H1 (cell line): ENCODE measurements at regions not wholly inside any gene's neighbourhood (a gene's known extent, or its start where the extent isn't known, plus 50 kb on each side); places are given as distances from the start of the nearest gene placed in this dataset.

ENCODE experiments used
- CTCF ChIA-PET: fragments of 300-600 bp; sonication (Branson Sonifier 250); formaldehyde crosslinking; loops from one replicate; lab custom pipeline; 2021; ENCODE audit not compliant: partially characterized antibody; lab: Charles Lee
- POLR2A ChIA-PET: fragments of 300-600 bp; sonication (Branson Sonifier 250); formaldehyde crosslinking; loops from one replicate; lab custom pipeline; 2021; ENCODE audit warnings: inconsistent platforms; ENCODE audit not compliant: partially characterized antibody; lab: Charles Lee
- DNase-seq, 2 experiments: peaks; one replicate each; pipeline versions ENCODE4 v3.0.0 to v3.0.0-alpha.2; 2010 to 2022; ENCODE audit warnings: low spot score in 2 of 2, low read depth in 1 of 2, mixed read lengths in 1 of 2
- FAIRE-seq: peaks from 2 replicates; lab custom pipeline; 2011; peaks lifted over from hg19 to GRCh38; lab: Jason Lieb, UNC
- H2AFZ ChIP-seq: 2 replicates; pipeline ENCODE4 v1.8.1; 2012; ENCODE audit warnings: low read length, inconsistent platforms
- H2AK5ac ChIP-seq: 2 replicates; pipeline ENCODE4 v1.6.1; 2013; ENCODE audit warnings: low read depth, low read length
- H2BK120ac ChIP-seq: replicated peaks from 2 replicates; pipeline ENCODE3; 2013; ENCODE audit warnings: low read depth, low read length, inconsistent platforms
- H2BK12ac ChIP-seq: 2 replicates; pipeline ENCODE4 v1.6.1; 2013; ENCODE audit warnings: low read depth, low read length
- H2BK15ac ChIP-seq: 2 replicates; pipeline ENCODE4 v1.6.1; 2013; ENCODE audit warnings: low read length
- H2BK20ac ChIP-seq: 2 replicates; pipeline ENCODE4 v1.6.1; 2013; ENCODE audit warnings: low read length
- H2BK5ac ChIP-seq: 2 replicates; pipeline ENCODE4 v1.6.1; 2013; ENCODE audit warnings: low read depth, low read length
- H3K14ac ChIP-seq: 2 replicates; pipeline ENCODE4 v1.6.1; 2013; ENCODE audit warnings: inconsistent platforms; ENCODE audit not compliant: insufficient read length
- H3K18ac ChIP-seq: 2 replicates; pipeline ENCODE4 v1.6.1; 2013; ENCODE audit warnings: low read length; ENCODE audit errors: extremely low read depth
- H3K23ac ChIP-seq: 2 replicates; pipeline ENCODE4 v1.6.1; 2013; ENCODE audit warnings: inconsistent platforms; ENCODE audit not compliant: insufficient read length
- H3K23me2 ChIP-seq: 2 replicates; pipeline ENCODE4 v1.6.1; 2013; ENCODE audit warnings: low read depth, low read length
- H3K27ac ChIP-seq: 2 replicates; pipeline ENCODE4 v1.6.1; 2011; ENCODE audit warnings: low read depth, low read length, inconsistent platforms
- H3K27me3 ChIP-seq, 4 experiments: replicated peaks in 1 of 4; 1 replicate in 1 of 4; 2 replicates in 3 of 4; pipeline versions ENCODE4 v1.6.1 to v1.8.1; 2011 to 2013; ENCODE audit warnings: low read length in 3 of 4, mild to moderate bottlenecking in 3 of 4, inconsistent platforms in 2 of 4, mixed read lengths in 2 of 4, moderate library complexity in 1 of 4; ENCODE audit not compliant: control insufficient read depth in 3 of 4, insufficient read depth in 3 of 4; ENCODE audit errors: extremely low read depth in 1 of 4
- H3K36me3 ChIP-seq, 4 experiments: 2 replicates each; pipeline versions ENCODE4 v1.6.1 to v1.8.1; 2011 to 2013; ENCODE audit warnings: mild to moderate bottlenecking in 4 of 4, low read length in 3 of 4, moderate library complexity in 2 of 4, control low read depth in 1 of 4, inconsistent platforms in 1 of 4; ENCODE audit not compliant: insufficient read depth in 4 of 4, control insufficient read depth in 2 of 4
- H3K4ac ChIP-seq: replicated peaks from 2 replicates; pipeline ENCODE3; 2013; ENCODE audit warnings: low read length, low read depth, mixed read lengths, inconsistent platforms; ENCODE audit not compliant: insufficient read length
- H3K4me1 ChIP-seq, 4 experiments: replicated peaks in 1 of 4; 1 replicate in 1 of 4; 2 replicates in 3 of 4; pipeline versions ENCODE4 v1.6.1 to v1.8.1; 2011 to 2013; ENCODE audit warnings: low read length in 3 of 4, inconsistent platforms in 2 of 4, mixed read lengths in 1 of 4; ENCODE audit not compliant: insufficient read depth in 4 of 4, control insufficient read depth in 3 of 4
- H3K4me2 ChIP-seq, 2 experiments: 2 replicates each; pipeline versions ENCODE4 v1.6.1 to v1.8.1; 2011 to 2013; ENCODE audit warnings: low read depth in 2 of 2, low read length in 2 of 2, control low read depth in 1 of 2, inconsistent platforms in 1 of 2, mild to moderate bottlenecking in 1 of 2; ENCODE audit not compliant: insufficient read depth in 1 of 2
- H3K4me3 ChIP-seq, 4 experiments: fragments of 200-600, 300-600 bp in 1 of 4; sonication (generic), shearing (Covaris generic), sonication (Bioruptor Twin) in 1 of 4; 2 replicates each; pipeline versions ENCODE4 v1.5.1 to v1.8.1; 2011 to 2016; ENCODE audit warnings: low read length in 4 of 4, low read depth in 3 of 4, control low read depth in 2 of 4, inconsistent platforms in 2 of 4, mild to moderate bottlenecking in 2 of 4, mixed read lengths in 1 of 4, moderate library complexity in 1 of 4; ENCODE audit not compliant: insufficient read depth in 2 of 4; ENCODE audit errors: extremely low read depth in 1 of 4
- H3K56ac ChIP-seq: replicated peaks from 2 replicates; pipeline ENCODE3; 2013; ENCODE audit warnings: low read depth, mild to moderate bottlenecking, mixed read lengths, low read length, inconsistent platforms; ENCODE audit not compliant: insufficient read length
- H3K79me1 ChIP-seq: 2 replicates; pipeline ENCODE4 v1.6.1; 2013; ENCODE audit warnings: low read depth, low read length, control low read depth
- H3K79me2 ChIP-seq, 2 experiments: 2 replicates each; pipeline versions ENCODE4 v1.6.1 to v1.8.1; 2012 to 2013; ENCODE audit warnings: low read length in 2 of 2, mild to moderate bottlenecking in 2 of 2, inconsistent platforms in 1 of 2; ENCODE audit not compliant: insufficient read depth in 2 of 2, control insufficient read depth in 1 of 2
- H3K9ac ChIP-seq, 4 experiments: replicated peaks in 1 of 4; 1 replicate in 1 of 4; 2 replicates in 3 of 4; pipeline versions ENCODE4 v1.6.1 to v1.8.1; 2011 to 2013; ENCODE audit warnings: low read depth in 3 of 4, low read length in 3 of 4, control low read depth in 2 of 4, mild to moderate bottlenecking in 2 of 4, moderate library complexity in 2 of 4, inconsistent platforms in 1 of 4; ENCODE audit errors: extremely low read depth in 1 of 4
- H3K9me3 ChIP-seq, 2 experiments: 2 replicates each; pipeline versions ENCODE4 v1.6.1 to v1.8.1; 2012 to 2013; ENCODE audit warnings: mild to moderate bottlenecking in 2 of 2, moderate library complexity in 2 of 2, control low read depth in 1 of 2, inconsistent platforms in 1 of 2, low read depth in 1 of 2, low read length in 1 of 2, mixed read lengths in 1 of 2; ENCODE audit not compliant: insufficient read depth in 2 of 2
- H4K20me1 ChIP-seq, 2 experiments: replicated peaks in 1 of 2; 2 replicates each; pipeline versions ENCODE3 to v1.8.1; 2011 to 2013; ENCODE audit warnings: inconsistent platforms in 2 of 2, low read length in 2 of 2, mild to moderate bottlenecking in 1 of 2; ENCODE audit not compliant: insufficient read depth in 2 of 2, control insufficient read depth in 1 of 2
- H4K5ac ChIP-seq: 2 replicates; pipeline ENCODE4 v1.6.1; 2013; ENCODE audit warnings: low read length, low read depth, mixed read lengths, inconsistent platforms; ENCODE audit not compliant: insufficient read length
- H4K8ac ChIP-seq: 2 replicates; pipeline ENCODE4 v1.8.0; 2013; ENCODE audit warnings: mild to moderate bottlenecking, moderate library complexity, low read length, inconsistent platforms; ENCODE audit not compliant: insufficient read depth; ENCODE audit errors: extremely low read depth
- H4K91ac ChIP-seq: replicated peaks from 2 replicates; pipeline ENCODE3; 2013; ENCODE audit warnings: low read length, mixed read lengths, inconsistent platforms; ENCODE audit not compliant: insufficient read length
- CEBPB ChIP-seq: IDR thresholded peaks from 2 replicates; pipeline ENCODE4 v1.6.1; 2012; ENCODE audit warnings: low read depth, low read length
- MAX ChIP-seq: IDR thresholded peaks from 2 replicates; pipeline ENCODE4 v1.6.1; 2012; ENCODE audit warnings: inconsistent platforms
- PHF8 ChIP-seq: fragments of 200-600 bp; sonication (generic); conservative IDR thresholded peaks from 2 replicates; pipeline ENCODE4 v1.7.1; 2012; ENCODE audit warnings: low read depth, mild to moderate bottlenecking, inconsistent platforms, low read length, moderate library complexity
- POLR2AphosphoS5 ChIP-seq: IDR thresholded peaks from 2 replicates; pipeline ENCODE4 v1.6.1; 2011; ENCODE audit warnings: low read depth, low read length
- POU5F1 ChIP-seq: IDR thresholded peaks from 2 replicates; pipeline ENCODE4 v1.6.1; 2011; ENCODE audit warnings: low read depth, mild to moderate bottlenecking, low read length, moderate library complexity
- RNF2 ChIP-seq: fragments of 200-900, 300-1000 bp; sonication (generic); IDR thresholded peaks from 2 replicates; pipeline ENCODE4 v1.7.1; 2016; ENCODE audit warnings: borderline replicate concordance, low read depth, mild to moderate bottlenecking, antibody characterized with exemption, low read length; ENCODE audit not compliant: poor library complexity, severe bottlenecking; ENCODE audit errors: missing control alignments
- RXRA ChIP-seq: IDR thresholded peaks from 2 replicates; pipeline ENCODE4 v1.6.1; 2011; ENCODE audit warnings: low read depth, mild to moderate bottlenecking, low read length, moderate library complexity; ENCODE audit not compliant: insufficient read depth
- TBP ChIP-seq: IDR thresholded peaks from 2 replicates; pipeline ENCODE4 v1.6.1; 2011; ENCODE audit warnings: low read depth, low read length, improper control_type of control experiment
- TEAD4 ChIP-seq: IDR thresholded peaks from 2 replicates; pipeline ENCODE4 v1.6.1; 2012; ENCODE audit warnings: low read depth, low read length, inconsistent platforms, mixed read lengths
- WGBS, 2 experiments: shearing (Covaris generic) in 1 of 2; methylation state at CpG; one replicate each; pipeline versions ENCODE4 v1.1.6 to v1.1.7; 2013 to 2015; ENCODE audit warnings: low lambda C conversion rate in 2 of 2, mixed read lengths in 2 of 2, inconsistent platforms in 1 of 2, low coverage in 1 of 2, missing lambda C conversion rate in 1 of 2; ENCODE audit not compliant: insufficient replicate concordance in 2 of 2, insufficient coverage in 1 of 2, insufficient read length in 1 of 2; ENCODE audit errors: extremely low coverage in 1 of 2, missing lambda C conversion rate in 1 of 2; 5-methylcytosine and 5-hydroxymethylcytosine counted together

- H2BK5ac ChIP-seq: no peak overlapping the region
- DNase-seq (no peak), FAIRE-seq (no peak)
- H4K20me1 ChIP-seq: no peaks in the 10 kb centered on the region
- H3K18ac ChIP-seq: no peak overlapping the region
- no peak overlapping the region for H4K5ac ChIP-seq
- H3K79me2 ChIP-seq: no peaks in the 10 kb centered on the region
- no peak overlapping the region for H4K8ac ChIP-seq
- H3K27ac ChIP-seq: no peak overlapping the region
- no peak overlapping the region for H2BK15ac ChIP-seq
- no peak overlapping the region for H2AK5ac ChIP-seq
- no peaks in the 10 kb centered on the region for H3K27me3 ChIP-seq
- no peak overlapping the region for H2BK20ac ChIP-seq
- no peaks in the 10 kb centered on the region for H3K9me3 ChIP-seq
- TF ChIP-seq MAX (no peak), PHF8 (no peak), POLR2AphosphoS5 (no peak), RXRA (no peak), POU5F1 (no peak), RNF2 (no peak), CEBPB (no peak), TBP (no peak), TEAD4 (no peak)
- whole genome bisulfite sequencing, 2 experiments: 88% methylated on average over 2 of the region's 2 CpGs; no CpG with 5 or more reads in 1 of the 2 experiments
- H2BK12ac ChIP-seq: no peak overlapping the region
- H4K91ac ChIP-seq: no peak overlapping the region
- H3K36me3 ChIP-seq: no peaks in the 10 kb centered on the region
- no peaks in the 10 kb centered on the region for H3K79me1 ChIP-seq
- no peak overlapping the region for H3K4me3 ChIP-seq
- no peak overlapping the region for H3K4me2 ChIP-seq
- H2BK120ac ChIP-seq: no peak overlapping the region
- H3K23ac ChIP-seq: no peak overlapping the region
- no peak overlapping the region for H3K4ac ChIP-seq
- POLR2A ChIA-PET: no interaction called here
- H3K9ac ChIP-seq: no peak overlapping the region
- H3K4me1 ChIP-seq: peaks cover 0 to 1% (median 0%) of the 10 kb centered on the region in 4 experiments; a peak in 2 of 7 replicates
- CTCF ChIA-PET: no interaction called here
- no peak overlapping the region for H3K56ac ChIP-seq
- no peaks in the 10 kb centered on the region for H3K23me2 ChIP-seq
- no peak overlapping the region for H2AFZ ChIP-seq
- no peak overlapping the region for H3K14ac ChIP-seq
Measured at GRCh38 chr2:144158096-144158495, 361.8 kb downstream of the ZEB2 start.
